ENCODE measurements at regions not wholly inside any gene's neighbourhood (a gene's known extent, or its start where the extent isn't known, plus 50 kb on each side); places are given as distances from the start of the nearest gene placed in this dataset.
A peak's percentile ranks its signal among the peaks of the same experiment; 100 is the strongest.

- Histone ChIP-seq H3K27me3 (ENCODE audit: control insufficient read depth, insufficient read depth, low read length) (no peaks in the 10 kb centered on the region), H3K27ac (ENCODE audit: low read depth, low read length) (no peak overlapping the region), H3K9me3 (ENCODE audit: control insufficient read depth, insufficient read depth, low read length) (no peaks in the 10 kb centered on the region), H3K4me3 (ENCODE audit: low read depth, low read length) (no peak overlapping the region)
- ChIA-PET POLR2A (no interaction called here), CTCF (no interaction called here)
- no peak for DNase-seq (ENCODE audit: low read depth, low spot score)
- TF ChIP-seq, protein P1, sequence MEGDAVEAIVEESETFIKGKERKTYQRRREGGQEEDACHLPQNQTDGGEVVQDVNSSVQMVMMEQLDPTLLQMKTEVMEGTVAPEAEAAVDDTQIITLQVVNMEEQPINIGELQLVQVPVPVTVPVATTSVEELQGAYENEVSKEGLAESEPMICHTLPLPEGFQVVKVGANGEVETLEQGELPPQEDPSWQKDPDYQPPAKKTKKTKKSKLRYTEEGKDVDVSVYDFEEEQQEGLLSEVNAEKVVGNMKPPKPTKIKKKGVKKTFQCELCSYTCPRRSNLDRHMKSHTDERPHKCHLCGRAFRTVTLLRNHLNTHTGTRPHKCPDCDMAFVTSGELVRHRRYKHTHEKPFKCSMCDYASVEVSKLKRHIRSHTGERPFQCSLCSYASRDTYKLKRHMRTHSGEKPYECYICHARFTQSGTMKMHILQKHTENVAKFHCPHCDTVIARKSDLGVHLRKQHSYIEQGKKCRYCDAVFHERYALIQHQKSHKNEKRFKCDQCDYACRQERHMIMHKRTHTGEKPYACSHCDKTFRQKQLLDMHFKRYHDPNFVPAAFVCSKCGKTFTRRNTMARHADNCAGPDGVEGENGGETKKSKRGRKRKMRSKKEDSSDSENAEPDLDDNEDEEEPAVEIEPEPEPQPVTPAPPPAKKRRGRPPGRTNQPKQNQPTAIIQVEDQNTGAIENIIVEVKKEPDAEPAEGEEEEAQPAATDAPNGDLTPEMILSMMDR (IDR thresholded peaks at IDR 0.05; ENCODE audit: low read depth, low read length): no peak
Measured at GRCh38 chr3:59270921-59271320, 221.1 kb upstream of the CFAP20DC start.

GRCh38 chr3:59270209-59270608, 220.4 kb upstream of the CFAP20DC start:
- Histone ChIP-seq H3K9me3 (ENCODE audit: control insufficient read depth, insufficient read depth, low read length) (no peaks in the 10 kb centered on the region), H3K27ac (ENCODE audit: low read depth, low read length) (no peak overlapping the region), H3K27me3 (ENCODE audit: control insufficient read depth, insufficient read depth, low read length) (no peaks in the 10 kb centered on the region), H3K4me3 (ENCODE audit: low read depth, low read length) (no peak overlapping the region)
- POLR2A ChIA-PET: no interaction called here
- no peak for DNase-seq (ENCODE audit: low read depth, low spot score)
- TF ChIP-seq, protein P1 (IDR thresholded peaks at IDR 0.05; ENCODE audit: low read depth, low read length): no peak
- CTCF ChIA-PET: no interaction called here

DNA sequence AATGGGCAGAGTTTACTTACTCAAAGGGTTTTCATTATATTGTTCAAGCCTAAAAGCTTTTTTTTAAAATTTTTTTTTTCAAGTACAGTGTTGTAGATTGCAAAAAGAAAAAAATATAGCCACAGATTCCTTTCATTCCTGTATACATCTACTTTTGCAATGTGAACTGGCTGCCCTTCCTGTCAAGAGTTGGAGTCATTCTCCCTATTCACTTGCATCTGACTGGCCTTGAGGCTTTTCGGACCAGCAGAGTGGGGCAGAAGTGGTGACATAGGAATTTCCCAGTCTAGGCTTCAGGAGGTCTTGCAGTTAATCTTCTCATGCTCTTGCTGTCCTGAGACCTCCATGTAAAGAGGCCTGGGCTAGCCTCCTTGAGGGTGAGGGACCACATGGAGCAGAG, 218.3 kb upstream of the CFAP20DC start:
- no peaks in the 10 kb centered on the region for H3K27me3 ChIP-seq (ENCODE audit: control insufficient read depth, insufficient read depth, low read length)
- no peak for DNase-seq (ENCODE audit: low read depth, low spot score)
- H3K9me3 ChIP-seq (ENCODE audit: control insufficient read depth, insufficient read depth, low read length): no peaks in the 10 kb centered on the region
- H3K27ac ChIP-seq (ENCODE audit: low read depth, low read length): no peak overlapping the region
- CTCF ChIA-PET: interaction anchor here (0.5 to 1.4 kb wide), 5 partner anchors 10 to 274 kb away, joined by 3 to 4 read pairs (median 3); no protein-coding TSS in a partner anchor
- no peak overlapping the region for H3K4me3 ChIP-seq (ENCODE audit: low read depth, low read length)
- TF ChIP-seq, protein P1 (IDR thresholded peaks at IDR 0.05; ENCODE audit: low read depth, low read length): no peak
- POLR2A ChIA-PET: no interaction called here

DNA sequence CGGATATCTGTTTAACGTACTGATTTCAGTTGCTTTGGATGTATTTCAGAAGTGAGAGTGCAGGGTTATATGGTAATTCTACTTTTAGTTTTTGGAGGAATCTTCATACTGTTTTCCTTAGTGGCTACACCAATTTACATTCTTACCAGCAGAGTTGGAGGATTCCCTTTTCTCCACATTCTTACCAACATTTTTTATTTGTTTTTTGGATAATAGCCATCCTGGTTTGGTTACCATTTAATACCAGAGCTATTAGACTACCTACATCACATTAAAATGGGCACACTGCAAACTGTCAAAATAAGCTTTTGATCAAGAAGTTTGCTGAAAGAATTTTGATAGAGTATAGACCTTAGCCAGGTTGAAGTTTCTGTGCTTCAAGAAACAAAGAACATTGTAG, 217.2 kb upstream of the CFAP20DC start:
- Histone ChIP-seq H3K27me3 (ENCODE audit: control insufficient read depth, insufficient read depth, low read length) (no peaks in the 10 kb centered on the region), H3K4me3 (ENCODE audit: low read depth, low read length) (no peak overlapping the region), H3K9me3 (ENCODE audit: control insufficient read depth, insufficient read depth, low read length) (no peaks in the 10 kb centered on the region), H3K27ac (ENCODE audit: low read depth, low read length) (no peak overlapping the region)
- POLR2A ChIA-PET: no interaction called here
- no peak for DNase-seq (ENCODE audit: low read depth, low spot score)
- TF ChIP-seq, protein P1 (IDR thresholded peaks at IDR 0.05; ENCODE audit: low read depth, low read length): peak; percentile 20; the same call in 1 of the 2 replicates
- CTCF ChIA-PET: interaction anchor here (1.2 to 1.4 kb wide), 2 partner anchors 19 to 27 kb away, joined by 3 to 4 read pairs; no protein-coding TSS in a partner anchor

DNA sequence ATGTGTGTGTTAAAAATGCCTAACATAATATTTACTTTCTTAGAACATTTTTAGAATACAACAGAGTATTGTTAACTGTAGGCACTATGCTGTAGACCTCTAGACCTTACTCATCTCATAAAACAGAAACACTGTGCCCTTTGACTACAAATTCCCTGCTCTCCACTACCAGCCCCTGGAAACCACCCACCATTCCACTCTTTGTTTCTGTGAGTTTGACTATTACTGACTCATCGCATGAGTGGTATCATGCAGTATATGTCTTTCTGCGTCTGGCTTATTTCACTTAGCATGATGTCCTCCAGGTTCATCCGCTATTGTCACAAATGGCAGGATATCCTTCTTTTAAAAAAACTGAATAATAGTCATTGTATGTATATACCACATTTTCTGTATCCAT, 216.7 kb upstream of the CFAP20DC start:
- ChIA-PET CTCF (interaction anchor here (1.4 kb wide), 1 partner anchor 26 kb away, joined by 4 read pairs; no protein-coding TSS in a partner anchor), POLR2A (no interaction called here)
- TF ChIP-seq, protein P1 (IDR thresholded peaks at IDR 0.05; ENCODE audit: low read depth, low read length): no peak
- Histone ChIP-seq H3K4me3 (ENCODE audit: low read depth, low read length) (no peak overlapping the region), H3K27ac (ENCODE audit: low read depth, low read length) (no peak overlapping the region), H3K9me3 (ENCODE audit: control insufficient read depth, insufficient read depth, low read length) (no peaks in the 10 kb centered on the region), H3K27me3 (ENCODE audit: control insufficient read depth, insufficient read depth, low read length) (no peaks in the 10 kb centered on the region)
- no peak for DNase-seq (ENCODE audit: low read depth, low spot score)
